SK-N-SH (cell line): ENCODE measurements at regions not wholly inside any gene's neighbourhood (a gene's known extent, or its start where the extent isn't known, plus 50 kb on each side); places are given as distances from the start of the nearest gene placed in this dataset.

Source experiments
- CTCF ChIA-PET: fragments of 300-600, 350-600 bp; formaldehyde crosslinking; extraction: SDS; loops from one replicate; lab custom pipeline; 2021; lab: Yijun Ruan, JAX
- POLR2A ChIA-PET: fragments of 350-600 bp; sonication (Branson Sonifier 250); formaldehyde crosslinking; extraction: SDS; loops from one replicate; lab custom pipeline; 2020; ENCODE audit warnings: antibody characterized with exemption, inconsistent platforms; lab: Yijun Ruan, JAX
- DNase-seq: peaks from one replicate; pipeline ENCODE4 v3.0.0; 2012
- H2AFZ ChIP-seq: fragments of 200-600 bp; sonication (generic); 2 replicates; pipeline ENCODE4 v1.8.1; 2016; ENCODE audit warnings: antibody characterized with exemption, mild to moderate bottlenecking, low read depth
- H3F3A ChIP-seq: fragments of 200-600 bp; sonication (generic); replicated peaks from 2 replicates; pipeline ENCODE3; 2016; ENCODE audit warnings: antibody characterized with exemption, mild to moderate bottlenecking; ENCODE audit not compliant: insufficient read depth
- H3K27ac ChIP-seq, 2 experiments: fragments of 200-500 bp in 1 of 2; fragments of 200-600 bp in 1 of 2; sonication (Bioruptor generic) in 1 of 2; sonication (generic), shearing (Covaris generic) in 1 of 2; 2 replicates each; pipeline versions ENCODE4 v1.5.1 to v1.6.1; 2014 to 2016; ENCODE audit warnings: low read depth in 2 of 2, inconsistent platforms in 1 of 2, low read length in 1 of 2, mild to moderate bottlenecking in 1 of 2, mixed read lengths in 1 of 2
- H3K27me3 ChIP-seq: fragments of 200-600 bp; sonication (generic), shearing (Covaris generic); 2 replicates; pipeline ENCODE4 v1.6.1; 2016; ENCODE audit warnings: mixed run types; ENCODE audit not compliant: insufficient read depth
- H3K36me3 ChIP-seq, 2 experiments: fragments of 200-500 bp in 1 of 2; fragments of 200-600 bp in 1 of 2; sonication (Bioruptor generic) in 1 of 2; sonication (generic) in 1 of 2; replicated peaks in 1 of 2; 2 replicates each; pipeline versions ENCODE3 to v1.5.1; 2014 to 2016; ENCODE audit warnings: low read length in 1 of 2, mild to moderate bottlenecking in 1 of 2; ENCODE audit not compliant: insufficient read depth in 2 of 2, control insufficient read depth in 1 of 2
- H3K4me1 ChIP-seq, 2 experiments: fragments of 200-500 bp in 1 of 2; fragments of 200-600 bp in 1 of 2; sonication (Bioruptor generic) in 1 of 2; sonication (generic), shearing (Covaris generic) in 1 of 2; 2 replicates each; pipeline versions ENCODE4 v1.5.1 to v1.6.1; 2014 to 2016; ENCODE audit warnings: low read depth in 1 of 2, low read length in 1 of 2, mixed run types in 1 of 2; ENCODE audit not compliant: insufficient read depth in 2 of 2, control insufficient read depth in 1 of 2
- H3K4me2 ChIP-seq: fragments of 200-600 bp; sonication (generic), shearing (Covaris generic); 2 replicates; pipeline ENCODE4 v1.6.1; 2017; ENCODE audit warnings: mixed run types
- H3K4me3 ChIP-seq, 2 experiments: fragments of 200-500 bp in 1 of 2; fragments of 200-600 bp in 1 of 2; sonication (Bioruptor generic) in 1 of 2; sonication (generic), shearing (Covaris generic) in 1 of 2; 2 replicates each; pipeline versions ENCODE4 v1.5.1 to v1.8.1; 2014 to 2016; ENCODE audit warnings: low read depth in 2 of 2, inconsistent platforms in 1 of 2, low read length in 1 of 2, mild to moderate bottlenecking in 1 of 2, mixed read lengths in 1 of 2, moderate library complexity in 1 of 2
- H3K79me2 ChIP-seq: fragments of 200-600 bp; sonication (generic); 2 replicates; pipeline ENCODE4 v1.8.1; 2017; ENCODE audit warnings: mild to moderate bottlenecking; ENCODE audit not compliant: insufficient read depth
- H3K9ac ChIP-seq: fragments of 200-600 bp; sonication (generic); 2 replicates; pipeline ENCODE4 v1.6.1; 2017; ENCODE audit warnings: mixed run types
- H3K9me2 ChIP-seq: fragments of 200-600 bp; sonication (generic); 2 replicates; pipeline ENCODE4 v1.6.1; 2017; ENCODE audit warnings: mixed run types
- H3K9me3 ChIP-seq: fragments of 200-600 bp; sonication (generic); 2 replicates; pipeline ENCODE4 v1.6.1; 2017; ENCODE audit warnings: mixed run types, mild to moderate bottlenecking, moderate library complexity
- H4K20me1 ChIP-seq: fragments of 200-600 bp; sonication (generic); 2 replicates; pipeline ENCODE4 v1.6.1; 2017; ENCODE audit warnings: mild to moderate bottlenecking, mixed run types; ENCODE audit not compliant: insufficient read depth
- CHD2 ChIP-seq: fragments of 150-350 bp; IDR thresholded peaks from 2 replicates; pipeline ENCODE4 v1.6.1; 2018; ENCODE audit warnings: low read length; ENCODE audit not compliant: partially characterized antibody
- EZH2phosphoT487 ChIP-seq: fragments of 200-600 bp; sonication (generic); IDR thresholded peaks from 2 replicates; pipeline ENCODE4 v1.6.1; 2017; ENCODE audit warnings: low read depth, mixed run types, mild to moderate bottlenecking, antibody characterized with exemption, moderate library complexity, borderline replicate concordance
- FOSL2 ChIP-seq: IDR thresholded peaks from 2 replicates; pipeline ENCODE4 v1.4.0; 2012; ENCODE audit warnings: low read depth, mild to moderate bottlenecking, moderate library complexity, borderline replicate concordance
- GABPA ChIP-seq: IDR thresholded peaks from 2 replicates; pipeline ENCODE4 v1.4.0; 2012; ENCODE audit warnings: low read depth, mild to moderate bottlenecking
- GATA2 ChIP-seq: sonication (generic); formaldehyde crosslinking; IDR thresholded peaks from 2 replicates; pipeline ENCODE4 v1.5.0; 2020; ENCODE audit warnings: mild to moderate bottlenecking, missing genetic modification reagents
- MEF2A ChIP-seq: IDR thresholded peaks from 2 replicates; pipeline ENCODE4 v1.4.0; 2012; ENCODE audit warnings: low read depth, borderline replicate concordance
- NFIC ChIP-seq: IDR thresholded peaks from 2 replicates; pipeline ENCODE4 v1.4.0; 2012; ENCODE audit warnings: borderline replicate concordance
- NRF1 ChIP-seq: IDR thresholded peaks from 2 replicates; pipeline ENCODE4 v1.6.1; 2012; ENCODE audit warnings: low read depth, mild to moderate bottlenecking, low read length
- POLR2AphosphoS5 ChIP-seq: IDR thresholded peaks from 2 replicates; pipeline ENCODE4 v1.6.1; 2012; ENCODE audit warnings: low read depth, low read length
- RCOR1 ChIP-seq: fragments of 150-350 bp; IDR thresholded peaks from 2 replicates; pipeline ENCODE4 v1.6.1; 2017; ENCODE audit warnings: antibody characterized with exemption, low read length
- RFX5 ChIP-seq: IDR thresholded peaks from 2 replicates; pipeline ENCODE4 v1.6.1; 2012; ENCODE audit warnings: mild to moderate bottlenecking, improper control_type of control experiment, low read length
- SMC3 ChIP-seq: IDR thresholded peaks from 2 replicates; pipeline ENCODE4 v1.6.1; 2012; ENCODE audit warnings: low read depth, low read length, improper control_type of control experiment
- TAF1 ChIP-seq: IDR thresholded peaks from 2 replicates; pipeline ENCODE4 v1.6.1; 2012; ENCODE audit warnings: low read depth, mild to moderate bottlenecking, low read length, moderate library complexity, borderline replicate concordance
- TEAD4 ChIP-seq: IDR thresholded peaks from 2 replicates; pipeline ENCODE4 v1.4.0; 2012; ENCODE audit warnings: mild to moderate bottlenecking, borderline replicate concordance; ENCODE audit not compliant: insufficient read depth
- YY1 ChIP-seq: IDR thresholded peaks from 2 replicates; pipeline ENCODE4 v1.4.0; 2012; ENCODE audit warnings: low read depth, mild to moderate bottlenecking
- WGBS: methylation state at CpG from one replicate; pipeline ENCODE4 v1.1.6; 2017; ENCODE audit warnings: low lambda C conversion rate; 5-methylcytosine and 5-hydroxymethylcytosine counted together
- TF ChIP-seq, protein P1 (sequence below): IDR thresholded peaks from 2 replicates; pipeline ENCODE4 v1.4.0; 2012; ENCODE audit warnings: low read depth, borderline replicate concordance
- TF ChIP-seq, protein P2 (sequence below): IDR thresholded peaks from 2 replicates; pipeline ENCODE4; 2012
- TF ChIP-seq, protein P3 (sequence below): IDR thresholded peaks from 2 replicates; pipeline ENCODE4 v1.6.1; 2012; ENCODE audit warnings: mild to moderate bottlenecking, low read depth, low read length, moderate library complexity
- TF ChIP-seq, protein P4 (sequence below): fragments of 150-350 bp; IDR thresholded peaks from 2 replicates; pipeline ENCODE4 v1.6.1; 2017; ENCODE audit warnings: antibody characterized with exemption, low read length, low read depth, borderline replicate concordance
- TF ChIP-seq, protein P5 (sequence below): IDR thresholded peaks from 2 replicates; pipeline ENCODE4 v1.4.0; 2012; ENCODE audit warnings: low read depth, borderline replicate concordance

DNA sequence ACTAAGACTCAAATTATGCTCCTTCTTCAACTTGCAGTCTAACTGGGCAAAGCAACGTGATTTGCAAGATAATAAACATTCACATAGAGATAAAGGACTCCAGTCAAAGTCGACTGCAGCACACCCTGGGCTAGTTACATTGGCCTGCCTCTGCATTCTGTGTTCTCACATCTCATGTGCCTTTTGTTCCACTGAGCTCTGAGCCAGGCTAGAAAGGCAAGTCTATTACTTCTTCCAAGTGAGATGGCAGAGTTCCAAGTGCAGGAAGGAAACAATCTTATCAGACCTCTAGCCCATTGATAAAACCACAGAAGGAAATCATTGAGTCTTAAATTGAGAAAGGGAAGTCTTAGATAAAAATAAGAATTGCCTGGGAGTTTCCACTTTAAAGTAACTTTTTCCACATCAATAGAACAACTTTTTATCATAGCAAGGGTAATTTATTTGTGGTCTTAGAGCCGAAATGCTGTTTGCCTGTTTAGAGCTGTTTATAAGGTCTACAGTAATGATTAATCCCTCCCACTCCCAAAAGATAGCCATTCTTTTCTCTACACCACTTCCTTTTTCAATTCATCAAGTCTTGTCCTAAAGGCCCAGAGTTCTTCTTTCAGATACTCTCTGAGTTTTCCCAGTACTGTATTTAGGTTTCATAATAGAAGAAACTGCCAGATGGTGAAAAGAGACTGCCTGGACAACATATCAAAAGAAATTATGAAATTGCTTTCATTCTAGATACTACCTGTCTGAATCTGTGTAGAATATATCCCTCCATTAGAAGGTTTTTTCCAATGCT lies 200.2 kb downstream of the GUCY2F start:
- H3K4me2 ChIP-seq = no peak overlapping the region
- no peaks in the 10 kb centered on the region for H3K36me3 ChIP-seq
- H4K20me1 ChIP-seq = no peaks in the 10 kb centered on the region
- no peaks in the 10 kb centered on the region for H3K79me2 ChIP-seq
- H3K9me3 ChIP-seq = no peaks in the 10 kb centered on the region
- H3K9ac ChIP-seq = no peak overlapping the region
- no peaks in the 10 kb centered on the region for H3F3A ChIP-seq
- no peak for TF ChIP-seq NFIC
- no peak for TF ChIP-seq RCOR1
- TF ChIP-seq SMC3 = no peak
- no peak for TF ChIP-seq TEAD4
- TF ChIP-seq, protein P1, sequence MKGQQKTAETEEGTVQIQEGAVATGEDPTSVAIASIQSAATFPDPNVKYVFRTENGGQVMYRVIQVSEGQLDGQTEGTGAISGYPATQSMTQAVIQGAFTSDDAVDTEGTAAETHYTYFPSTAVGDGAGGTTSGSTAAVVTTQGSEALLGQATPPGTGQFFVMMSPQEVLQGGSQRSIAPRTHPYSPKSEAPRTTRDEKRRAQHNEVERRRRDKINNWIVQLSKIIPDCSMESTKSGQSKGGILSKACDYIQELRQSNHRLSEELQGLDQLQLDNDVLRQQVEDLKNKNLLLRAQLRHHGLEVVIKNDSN = no peak
- TF ChIP-seq, protein P2, sequence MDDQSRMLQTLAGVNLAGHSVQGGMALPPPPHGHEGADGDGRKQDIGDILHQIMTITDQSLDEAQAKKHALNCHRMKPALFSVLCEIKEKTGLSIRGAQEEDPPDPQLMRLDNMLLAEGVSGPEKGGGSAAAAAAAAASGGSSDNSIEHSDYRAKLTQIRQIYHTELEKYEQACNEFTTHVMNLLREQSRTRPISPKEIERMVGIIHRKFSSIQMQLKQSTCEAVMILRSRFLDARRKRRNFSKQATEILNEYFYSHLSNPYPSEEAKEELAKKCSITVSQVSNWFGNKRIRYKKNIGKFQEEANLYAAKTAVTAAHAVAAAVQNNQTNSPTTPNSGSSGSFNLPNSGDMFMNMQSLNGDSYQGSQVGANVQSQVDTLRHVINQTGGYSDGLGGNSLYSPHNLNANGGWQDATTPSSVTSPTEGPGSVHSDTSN = no peak
- TF ChIP-seq, protein P3, sequence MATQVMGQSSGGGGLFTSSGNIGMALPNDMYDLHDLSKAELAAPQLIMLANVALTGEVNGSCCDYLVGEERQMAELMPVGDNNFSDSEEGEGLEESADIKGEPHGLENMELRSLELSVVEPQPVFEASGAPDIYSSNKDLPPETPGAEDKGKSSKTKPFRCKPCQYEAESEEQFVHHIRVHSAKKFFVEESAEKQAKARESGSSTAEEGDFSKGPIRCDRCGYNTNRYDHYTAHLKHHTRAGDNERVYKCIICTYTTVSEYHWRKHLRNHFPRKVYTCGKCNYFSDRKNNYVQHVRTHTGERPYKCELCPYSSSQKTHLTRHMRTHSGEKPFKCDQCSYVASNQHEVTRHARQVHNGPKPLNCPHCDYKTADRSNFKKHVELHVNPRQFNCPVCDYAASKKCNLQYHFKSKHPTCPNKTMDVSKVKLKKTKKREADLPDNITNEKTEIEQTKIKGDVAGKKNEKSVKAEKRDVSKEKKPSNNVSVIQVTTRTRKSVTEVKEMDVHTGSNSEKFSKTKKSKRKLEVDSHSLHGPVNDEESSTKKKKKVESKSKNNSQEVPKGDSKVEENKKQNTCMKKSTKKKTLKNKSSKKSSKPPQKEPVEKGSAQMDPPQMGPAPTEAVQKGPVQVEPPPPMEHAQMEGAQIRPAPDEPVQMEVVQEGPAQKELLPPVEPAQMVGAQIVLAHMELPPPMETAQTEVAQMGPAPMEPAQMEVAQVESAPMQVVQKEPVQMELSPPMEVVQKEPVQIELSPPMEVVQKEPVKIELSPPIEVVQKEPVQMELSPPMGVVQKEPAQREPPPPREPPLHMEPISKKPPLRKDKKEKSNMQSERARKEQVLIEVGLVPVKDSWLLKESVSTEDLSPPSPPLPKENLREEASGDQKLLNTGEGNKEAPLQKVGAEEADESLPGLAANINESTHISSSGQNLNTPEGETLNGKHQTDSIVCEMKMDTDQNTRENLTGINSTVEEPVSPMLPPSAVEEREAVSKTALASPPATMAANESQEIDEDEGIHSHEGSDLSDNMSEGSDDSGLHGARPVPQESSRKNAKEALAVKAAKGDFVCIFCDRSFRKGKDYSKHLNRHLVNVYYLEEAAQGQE = no peak
- TF ChIP-seq CHD2 = no peak
- TF ChIP-seq EZH2phosphoT487 = no peak
- no peak for TF ChIP-seq TAF1
- no peak for TF ChIP-seq MEF2A
- no peak for TF ChIP-seq RFX5
- no peak for TF ChIP-seq GABPA
- TF ChIP-seq YY1 = no peak
- no peak for TF ChIP-seq NRF1
- TF ChIP-seq, protein P4, sequence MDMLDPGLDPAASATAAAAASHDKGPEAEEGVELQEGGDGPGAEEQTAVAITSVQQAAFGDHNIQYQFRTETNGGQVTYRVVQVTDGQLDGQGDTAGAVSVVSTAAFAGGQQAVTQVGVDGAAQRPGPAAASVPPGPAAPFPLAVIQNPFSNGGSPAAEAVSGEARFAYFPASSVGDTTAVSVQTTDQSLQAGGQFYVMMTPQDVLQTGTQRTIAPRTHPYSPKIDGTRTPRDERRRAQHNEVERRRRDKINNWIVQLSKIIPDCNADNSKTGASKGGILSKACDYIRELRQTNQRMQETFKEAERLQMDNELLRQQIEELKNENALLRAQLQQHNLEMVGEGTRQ = no peak
- no peak for TF ChIP-seq GATA2 (CRISPR knock-in tag)
- TF ChIP-seq, protein P5, sequence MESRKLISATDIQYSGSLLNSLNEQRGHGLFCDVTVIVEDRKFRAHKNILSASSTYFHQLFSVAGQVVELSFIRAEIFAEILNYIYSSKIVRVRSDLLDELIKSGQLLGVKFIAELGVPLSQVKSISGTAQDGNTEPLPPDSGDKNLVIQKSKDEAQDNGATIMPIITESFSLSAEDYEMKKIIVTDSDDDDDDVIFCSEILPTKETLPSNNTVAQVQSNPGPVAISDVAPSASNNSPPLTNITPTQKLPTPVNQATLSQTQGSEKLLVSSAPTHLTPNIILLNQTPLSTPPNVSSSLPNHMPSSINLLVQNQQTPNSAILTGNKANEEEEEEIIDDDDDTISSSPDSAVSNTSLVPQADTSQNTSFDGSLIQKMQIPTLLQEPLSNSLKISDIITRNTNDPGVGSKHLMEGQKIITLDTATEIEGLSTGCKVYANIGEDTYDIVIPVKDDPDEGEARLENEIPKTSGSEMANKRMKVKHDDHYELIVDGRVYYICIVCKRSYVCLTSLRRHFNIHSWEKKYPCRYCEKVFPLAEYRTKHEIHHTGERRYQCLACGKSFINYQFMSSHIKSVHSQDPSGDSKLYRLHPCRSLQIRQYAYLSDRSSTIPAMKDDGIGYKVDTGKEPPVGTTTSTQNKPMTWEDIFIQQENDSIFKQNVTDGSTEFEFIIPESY = no peak
- TF ChIP-seq POLR2AphosphoS5 = no peak
- no peak for TF ChIP-seq FOSL2
- ChIA-PET POLR2A (no interaction called here), CTCF (no interaction called here)
- H3K9me2 ChIP-seq = no peaks in the 10 kb centered on the region
- no peaks in the 10 kb centered on the region for H3K4me1 ChIP-seq
- no peak overlapping the region for H2AFZ ChIP-seq
- DNase-seq = no peak
- no peak overlapping the region for H3K27ac ChIP-seq
- no peaks in the 10 kb centered on the region for H3K27me3 ChIP-seq
- 0% methylated on average over 3 of the region's 3 CpGs for WGBS
- H3K4me3 ChIP-seq = no peak overlapping the region
